HG03520 (cell line): ENCODE measurements at regions not wholly inside any gene's neighbourhood (a gene's known extent, or its start where the extent isn't known, plus 50 kb on each side); places are given as distances from the start of the nearest gene placed in this dataset.
A peak's percentile ranks its signal among the peaks of the same experiment; 100 is the strongest.
"Not testable (repeated sequence)": the region's sequence is repeated elsewhere in the genome, so short reads cannot be mapped to it uniquely, and the experiment has no call there.

Experiments used
- ATAC-seq: cut with Tn5 transposase; IDR thresholded peaks from one replicate; pipeline ENCODE4 v1.9.1; 2021; ENCODE audit warnings: mild to moderate bottlenecking, moderate library complexity; ENCODE audit not compliant: unreplicated experiment

DNA sequence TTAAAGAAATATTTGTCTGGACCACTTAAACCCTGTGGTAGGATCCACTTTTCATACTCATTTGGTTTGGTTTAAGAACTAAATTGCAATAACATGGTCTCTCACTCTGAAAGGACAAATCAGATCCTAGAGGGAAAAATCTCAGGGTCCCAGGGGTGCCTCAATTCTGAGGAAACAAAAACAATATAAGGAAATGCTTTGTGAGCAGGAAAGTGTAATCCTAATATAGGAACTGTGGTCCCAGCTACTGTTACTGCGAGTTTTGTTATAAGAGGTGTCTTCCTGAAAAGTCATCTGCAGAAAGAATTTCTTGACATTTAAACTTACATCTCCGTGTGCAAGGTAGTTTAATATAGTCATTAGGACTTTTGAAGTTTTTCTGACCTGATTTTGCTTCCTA, 420.1 kb upstream of the LCORL start:
- no peak for ATAC-seq

DNA sequence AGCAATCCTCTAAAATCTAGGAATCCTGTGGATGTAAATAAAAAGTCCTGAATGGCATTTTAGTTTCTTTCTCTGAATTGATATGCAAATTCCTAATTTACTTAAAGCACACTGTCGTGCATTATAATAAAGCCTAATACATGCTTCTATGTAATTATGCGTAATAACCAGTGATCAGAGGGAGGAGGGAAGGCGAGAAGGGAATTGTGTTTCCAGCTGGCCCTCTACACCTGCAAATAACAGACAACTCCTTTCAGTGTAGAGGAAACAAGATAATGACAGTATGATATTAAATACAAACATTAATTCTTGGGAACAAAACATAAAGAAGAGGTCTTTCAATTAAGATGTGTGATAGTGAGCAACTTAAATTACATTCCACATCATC, 419.6 kb upstream of the LCORL start:
- no peak for ATAC-seq

DNA sequence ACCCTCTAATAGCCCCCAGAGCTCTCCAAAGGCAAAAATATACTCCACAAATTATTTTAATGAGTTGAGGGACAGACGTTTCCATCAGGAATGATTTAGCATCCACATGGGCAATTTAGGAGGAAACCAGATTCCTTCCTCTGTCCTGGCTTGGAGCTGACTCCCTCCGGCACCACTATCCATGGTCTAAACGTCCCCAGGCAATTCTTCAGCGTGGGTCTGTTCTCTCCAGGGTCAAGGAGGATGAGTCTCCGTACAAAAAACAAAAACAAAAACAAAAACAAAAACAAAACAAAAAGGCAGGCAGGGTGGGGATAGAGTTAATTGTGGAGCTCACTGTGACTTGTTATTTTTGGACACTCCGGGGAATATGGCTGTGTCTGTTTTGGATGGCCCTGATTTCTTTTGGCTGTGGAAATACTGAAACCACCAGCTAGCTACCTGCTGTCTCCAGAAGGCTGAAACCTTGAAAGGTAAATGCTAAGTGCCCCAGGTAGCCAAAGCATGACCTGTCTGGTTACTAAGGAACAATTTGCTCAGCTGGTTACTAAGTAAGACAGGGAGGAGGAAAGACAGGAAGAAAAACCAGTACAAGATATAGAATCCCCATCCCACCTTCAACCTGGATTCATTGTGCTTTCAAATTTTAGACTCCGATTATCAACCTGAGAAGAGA, 419.1 kb upstream of the LCORL start:
- ATAC-seq = no peak

DNA sequence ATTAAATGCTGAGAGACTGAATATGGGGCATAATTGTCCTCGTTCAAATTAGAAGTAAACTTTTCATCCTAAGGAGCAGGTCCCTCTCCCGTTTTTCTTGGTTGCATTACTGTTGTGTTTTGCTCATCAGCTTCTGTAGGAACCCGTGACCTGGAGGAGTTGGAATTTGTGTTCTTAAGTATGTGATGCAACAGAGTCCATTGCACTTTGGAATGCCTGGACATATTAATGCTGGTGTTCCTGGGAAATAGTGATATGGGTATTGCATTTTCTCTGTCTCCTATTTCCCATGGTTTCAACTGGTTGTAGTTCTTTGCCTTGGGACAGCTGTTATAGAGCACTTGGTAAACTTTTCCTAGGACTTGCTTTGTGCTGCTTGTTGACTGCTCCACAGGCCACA, 417.8 kb upstream of the LCORL start:
- no peak for ATAC-seq

DNA sequence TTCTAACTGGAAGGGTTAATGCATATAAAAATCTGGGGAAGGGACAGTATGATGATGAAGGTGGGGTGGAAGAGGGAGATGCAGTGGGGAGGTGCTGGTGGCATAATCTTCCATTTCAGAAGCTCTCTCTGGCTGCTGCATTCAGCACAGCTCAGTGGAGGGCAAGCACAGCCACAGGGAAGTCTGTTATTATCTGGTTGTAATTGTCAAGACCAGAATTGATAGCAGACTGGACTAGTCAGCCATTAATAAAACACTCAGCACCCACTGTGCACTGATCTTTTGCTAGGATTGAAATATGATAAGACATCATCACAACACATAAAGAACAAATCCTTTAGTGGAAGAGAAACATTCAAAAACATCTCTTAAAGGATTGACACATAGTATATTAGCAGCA, 414.2 kb upstream of the LCORL start:
- ATAC-seq = no peak

DNA sequence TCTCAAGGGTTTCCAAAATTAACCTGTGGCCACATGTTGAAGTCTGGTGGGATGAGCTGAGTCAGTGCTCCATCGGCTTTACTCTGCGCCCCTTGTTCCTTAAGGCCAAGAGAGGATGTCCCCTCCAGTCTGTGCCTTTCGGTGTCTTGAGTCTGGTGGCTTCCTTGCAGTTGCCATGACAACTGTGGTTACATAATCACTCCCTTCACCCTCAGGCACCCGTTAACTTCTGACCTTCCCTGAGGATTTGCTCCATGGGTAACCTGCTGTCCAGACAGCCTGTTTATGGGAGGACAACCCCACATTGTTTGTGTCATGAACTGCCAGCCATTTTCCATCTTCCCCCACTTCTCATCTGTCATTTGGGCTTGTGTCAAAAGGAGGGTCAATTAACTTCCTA, 401.1 kb upstream of the LCORL start:
- ATAC-seq = no peak

DNA sequence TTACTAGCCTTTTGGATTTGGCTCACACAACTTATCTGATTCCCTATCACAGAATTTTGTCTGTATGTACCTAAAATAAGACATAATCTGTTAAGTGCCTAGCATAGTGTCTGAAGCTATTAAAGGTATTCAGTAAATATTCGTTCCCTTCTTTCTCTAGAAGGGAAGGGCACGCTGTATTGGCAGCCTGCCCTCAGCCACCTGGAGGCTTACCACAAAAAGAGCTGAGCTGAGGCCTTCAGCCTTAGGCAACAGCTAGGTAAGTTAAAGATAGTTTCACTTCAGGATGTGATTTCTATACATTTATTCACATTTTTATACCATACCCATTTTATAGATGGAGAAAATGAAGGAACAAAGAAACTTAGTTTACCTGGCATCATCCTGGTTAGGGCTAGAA, 400.0 kb upstream of the LCORL start:
- ATAC-seq = no peak

DNA sequence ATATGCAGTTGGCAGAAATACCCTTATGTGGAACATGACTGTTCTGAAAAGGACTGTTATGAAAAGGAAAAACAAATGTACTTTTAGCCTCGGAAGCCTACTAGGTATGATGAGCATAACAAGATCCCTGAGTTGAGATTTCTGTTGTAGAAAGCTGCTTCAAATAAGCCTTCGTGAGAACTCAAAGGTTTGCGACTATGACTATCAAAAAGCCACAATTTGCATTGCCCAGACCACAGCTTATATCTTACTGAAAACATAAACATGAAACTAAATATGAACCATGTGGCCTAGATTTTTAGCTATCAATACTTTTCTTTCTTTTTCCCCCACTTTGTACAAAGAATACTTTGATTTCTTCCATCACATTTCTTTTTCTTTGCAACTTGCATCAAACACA, 398.2 kb upstream of the LCORL start:
- ATAC-seq = peak; percentile 55

DNA sequence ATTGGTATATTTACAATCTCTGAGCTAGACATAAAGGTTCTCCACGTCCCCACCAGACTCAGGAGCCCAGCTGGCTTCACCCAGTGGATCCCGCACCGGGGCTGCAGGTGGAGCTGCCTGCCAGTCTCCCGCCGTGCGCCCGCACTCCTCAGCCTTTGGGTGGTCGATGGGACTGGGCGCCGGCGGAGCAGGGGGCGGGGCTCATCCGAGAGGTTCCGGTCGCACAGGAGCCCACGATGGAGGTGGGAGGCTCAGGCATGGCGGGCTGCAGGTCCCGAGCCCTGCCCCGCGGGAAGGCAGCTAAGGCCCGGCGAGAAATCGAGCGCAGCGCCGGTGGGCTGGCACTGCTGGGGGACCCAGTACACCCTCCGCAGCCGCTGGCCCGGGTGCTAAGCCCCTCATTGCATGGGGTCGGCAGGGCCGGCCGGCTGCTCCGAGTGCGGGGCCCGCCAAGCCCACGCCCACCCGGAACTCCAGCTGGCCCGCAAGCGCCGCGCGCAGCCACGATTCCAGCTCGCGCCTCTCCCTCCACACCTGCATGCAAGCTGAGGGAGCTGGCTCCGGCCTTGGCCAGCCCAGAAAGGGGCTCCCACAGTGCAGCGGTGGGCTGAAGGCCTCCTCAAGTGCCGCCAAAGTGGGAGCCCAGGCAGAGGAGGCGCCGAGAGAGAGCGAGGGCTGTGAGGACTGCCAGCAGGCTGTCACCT, 396.8 kb upstream of the LCORL start:
- not testable (repeated sequence) for ATAC-seq

DNA sequence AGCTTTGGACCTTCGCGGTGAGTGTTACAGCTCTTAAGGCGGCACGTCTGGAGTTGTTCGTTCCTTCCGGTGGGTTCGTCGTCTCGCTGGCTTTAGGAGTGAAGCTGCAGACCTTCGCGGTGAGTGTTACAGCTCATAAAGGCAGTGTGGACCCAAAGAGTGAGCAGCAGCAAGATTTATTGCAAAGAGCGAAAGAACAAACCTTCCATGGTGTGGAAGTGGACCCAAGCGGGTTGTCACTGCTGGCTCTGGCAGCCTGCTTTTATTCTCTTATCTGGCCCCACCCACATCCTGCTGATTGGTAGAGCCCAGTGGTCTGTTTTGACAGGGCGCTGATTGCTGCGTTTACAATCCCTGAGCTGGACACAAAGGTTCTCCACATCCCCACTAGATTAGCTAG, 396.1 kb upstream of the LCORL start:
- ATAC-seq = not testable (repeated sequence)

DNA sequence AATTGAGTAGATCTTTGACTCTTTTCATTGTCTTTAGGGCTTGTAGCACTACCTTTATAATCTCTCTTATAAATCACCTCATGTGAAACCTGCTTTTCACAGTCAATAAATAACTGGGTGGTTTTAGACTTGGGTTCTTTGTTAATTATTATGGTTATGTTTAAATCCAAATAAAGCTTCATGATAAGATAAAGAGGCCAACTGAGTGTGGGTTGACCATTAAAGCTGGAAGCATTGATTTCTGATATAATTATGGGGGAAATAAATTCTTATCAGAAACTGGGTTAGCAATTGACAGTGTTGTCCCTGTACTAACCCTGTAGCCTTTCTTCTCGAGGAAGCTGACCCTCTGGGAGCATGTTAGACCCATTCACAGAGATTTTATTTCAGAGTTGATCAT, 384.7 kb upstream of the LCORL start:
- ATAC-seq = no peak

DNA sequence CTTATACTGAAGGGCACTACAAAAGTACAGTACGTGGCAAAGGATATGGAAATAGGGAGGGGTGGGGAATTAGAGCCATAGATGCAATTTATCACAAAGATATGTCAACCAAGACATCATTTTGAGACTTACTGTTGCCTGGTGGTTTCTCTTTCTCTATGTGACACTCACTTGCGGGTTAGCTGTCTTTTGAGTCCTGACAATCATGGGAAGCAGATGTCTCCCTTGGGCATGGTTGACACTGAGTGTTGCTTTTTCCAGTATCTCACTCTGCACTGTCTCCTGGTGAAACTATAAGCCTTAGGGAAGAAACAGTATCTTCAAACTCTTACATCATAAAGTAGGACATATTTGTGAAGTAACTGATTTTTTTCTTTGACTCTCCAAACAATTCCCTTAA, 383.5 kb upstream of the LCORL start:
- no peak for ATAC-seq

DNA sequence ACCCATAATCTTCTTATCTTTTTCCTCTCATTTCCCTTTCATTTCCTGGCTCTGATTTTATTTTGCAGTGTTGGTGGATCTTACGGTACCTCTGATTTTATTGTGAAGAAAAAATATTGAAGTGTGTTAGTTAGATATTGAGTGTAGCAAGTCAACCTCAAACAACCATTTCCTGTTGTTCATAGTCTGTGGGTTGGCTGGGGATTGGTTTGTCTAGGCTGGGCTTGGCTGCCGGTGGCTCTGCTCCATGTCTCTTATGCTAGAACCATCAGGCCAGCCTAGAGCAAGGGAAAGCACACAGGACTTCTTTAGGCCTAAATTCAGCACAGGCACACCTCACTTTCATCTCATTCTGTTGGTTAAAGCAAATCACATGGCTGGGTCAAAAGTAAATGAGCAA, 383.1 kb upstream of the LCORL start:
- ATAC-seq = no peak

DNA sequence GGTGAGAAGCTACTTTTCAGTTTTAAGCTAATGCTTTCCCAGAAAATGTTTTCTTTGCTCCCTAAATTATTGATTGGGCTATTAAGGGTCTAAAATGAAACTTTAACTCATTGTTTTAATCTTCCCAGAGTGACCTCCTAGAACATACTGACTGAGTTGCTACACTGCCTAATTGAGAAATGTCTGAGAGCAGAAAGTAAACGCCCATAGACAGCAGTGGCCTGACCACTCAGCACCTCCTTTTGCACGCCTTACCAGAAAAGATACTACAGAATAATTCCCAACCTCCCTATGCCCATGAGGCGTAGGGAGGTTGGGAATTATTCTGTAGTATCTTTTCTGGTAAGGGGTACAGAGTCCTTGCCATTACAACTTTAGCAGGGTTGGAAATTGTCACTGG, 381.8 kb upstream of the LCORL start:
- ATAC-seq = no peak

DNA sequence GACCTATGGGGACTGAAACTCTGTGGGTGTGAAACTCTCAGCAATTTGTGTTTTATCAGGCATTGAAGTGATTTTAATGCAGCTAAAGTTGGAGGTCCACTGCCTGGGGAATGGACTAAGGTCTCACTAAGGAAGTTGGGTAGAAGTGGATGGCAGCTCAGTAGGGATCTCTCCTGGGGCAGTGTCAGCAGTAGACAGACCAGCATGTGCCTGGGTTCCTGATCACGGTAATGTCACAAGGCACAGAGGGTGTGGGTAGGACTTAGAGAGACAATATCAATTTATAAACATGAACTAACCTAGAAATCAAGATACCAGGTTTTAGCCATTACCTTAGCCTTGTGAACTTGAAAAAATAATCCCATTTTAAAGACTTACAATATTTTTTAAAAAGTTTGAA, 380.3 kb upstream of the LCORL start:
- ATAC-seq = no peak

DNA sequence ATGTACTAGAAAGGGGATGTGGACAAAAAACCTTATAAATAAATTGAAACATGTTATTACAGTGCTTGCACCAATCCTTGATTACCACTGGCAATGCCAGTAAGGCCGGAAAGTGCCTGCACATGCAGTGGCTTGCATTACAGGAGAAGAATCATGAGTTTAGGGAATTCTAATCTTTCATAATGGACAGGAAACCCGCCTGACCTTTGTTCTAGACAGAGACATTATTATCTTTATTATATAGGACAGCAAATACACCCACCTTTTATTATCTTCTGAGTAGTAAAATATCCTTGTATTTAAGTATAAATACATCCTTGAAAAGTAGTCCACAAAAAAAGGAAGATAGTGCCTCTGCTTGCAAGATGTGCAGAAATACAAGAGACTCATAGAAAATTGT, 379.9 kb upstream of the LCORL start:
- ATAC-seq = no peak

DNA sequence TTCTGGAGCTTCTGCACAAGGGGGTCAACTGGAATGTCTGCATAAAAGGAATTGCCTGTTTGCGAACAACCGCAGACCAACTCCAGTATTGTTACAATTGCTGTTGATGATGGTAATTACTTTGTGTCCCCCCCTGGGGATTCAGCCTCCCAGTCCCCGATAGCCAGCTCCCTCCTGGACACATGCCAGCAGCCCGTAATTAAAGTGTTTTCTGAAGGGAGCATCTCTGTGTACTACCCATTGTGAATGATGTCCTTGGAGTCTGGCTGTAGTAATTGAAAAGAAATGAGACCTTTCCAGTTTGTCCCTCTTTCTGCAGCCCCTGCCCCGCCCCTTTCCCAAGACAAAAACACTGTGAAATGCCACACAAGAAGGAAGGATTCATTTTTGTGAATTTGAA, 377.1 kb upstream of the LCORL start:
- no peak for ATAC-seq

DNA sequence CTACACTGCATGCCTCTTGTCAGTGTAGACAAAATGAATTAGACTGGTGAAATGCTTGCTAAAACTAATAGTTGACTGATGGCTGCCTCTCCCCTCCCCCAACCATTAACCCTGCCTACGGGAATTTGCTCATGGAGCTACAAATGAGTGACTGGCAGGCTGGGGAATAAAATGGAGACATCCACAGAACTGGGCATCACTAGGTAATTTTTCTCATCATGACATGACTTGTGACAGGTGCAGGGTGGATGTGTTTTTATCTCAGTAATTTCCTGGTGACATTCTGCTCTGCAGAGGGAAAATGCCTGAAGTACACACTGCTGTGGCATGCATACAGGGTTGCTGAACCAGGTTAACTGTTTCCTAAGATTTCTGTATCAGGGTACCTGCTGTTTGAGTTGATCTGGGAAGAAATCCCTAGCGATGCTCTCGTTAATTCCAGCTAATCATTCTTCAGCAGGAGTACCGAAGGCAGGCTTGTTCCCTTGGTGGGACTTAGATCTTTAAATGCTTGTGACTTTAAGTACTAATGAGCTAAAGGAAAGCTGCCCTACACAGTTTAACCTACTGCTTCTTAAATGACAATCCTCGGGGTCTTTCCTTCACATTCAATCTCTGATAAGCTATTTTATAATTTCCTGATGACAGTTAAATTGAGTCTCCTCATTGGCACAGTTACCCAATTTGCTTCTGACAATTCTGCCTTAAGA, 376.3 kb upstream of the LCORL start:
- ATAC-seq = no peak

DNA sequence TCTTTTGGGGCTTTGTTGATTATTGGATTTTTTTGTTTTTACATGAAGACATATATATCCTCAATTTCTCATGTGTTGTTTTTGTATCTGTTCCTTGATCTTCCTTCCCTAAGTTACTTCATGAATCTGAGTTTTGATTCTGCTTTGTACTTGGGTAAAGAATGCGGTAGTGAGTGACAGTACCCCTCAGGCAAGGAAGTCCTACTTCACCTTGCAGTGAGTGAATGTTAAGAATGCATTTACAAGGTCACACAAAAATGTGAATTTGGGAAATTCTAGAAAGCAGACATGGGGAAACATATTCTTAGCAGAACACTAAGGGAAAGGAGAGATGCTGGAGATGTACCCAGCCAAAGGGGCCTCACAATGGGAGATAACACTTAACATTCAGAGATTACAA, 373.1 kb upstream of the LCORL start:
- no peak for ATAC-seq

DNA sequence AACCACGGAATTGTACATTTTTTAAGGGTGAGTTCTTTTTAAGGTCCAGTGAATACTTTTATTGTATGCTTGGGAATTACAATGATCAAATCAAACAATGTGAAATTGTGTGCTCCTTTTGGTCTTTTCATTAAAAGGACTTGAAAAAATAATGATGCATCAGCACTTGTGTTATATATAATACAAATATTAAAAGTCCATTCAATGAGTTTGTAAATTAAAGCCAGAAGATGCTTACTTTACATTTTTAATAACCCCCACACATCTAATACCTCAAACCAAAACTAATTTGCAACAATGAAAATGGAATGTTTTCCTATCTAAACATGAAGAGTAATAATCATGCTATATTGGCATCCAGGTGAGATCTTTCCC, 369.8 kb upstream of the LCORL start:
- no peak for ATAC-seq

DNA sequence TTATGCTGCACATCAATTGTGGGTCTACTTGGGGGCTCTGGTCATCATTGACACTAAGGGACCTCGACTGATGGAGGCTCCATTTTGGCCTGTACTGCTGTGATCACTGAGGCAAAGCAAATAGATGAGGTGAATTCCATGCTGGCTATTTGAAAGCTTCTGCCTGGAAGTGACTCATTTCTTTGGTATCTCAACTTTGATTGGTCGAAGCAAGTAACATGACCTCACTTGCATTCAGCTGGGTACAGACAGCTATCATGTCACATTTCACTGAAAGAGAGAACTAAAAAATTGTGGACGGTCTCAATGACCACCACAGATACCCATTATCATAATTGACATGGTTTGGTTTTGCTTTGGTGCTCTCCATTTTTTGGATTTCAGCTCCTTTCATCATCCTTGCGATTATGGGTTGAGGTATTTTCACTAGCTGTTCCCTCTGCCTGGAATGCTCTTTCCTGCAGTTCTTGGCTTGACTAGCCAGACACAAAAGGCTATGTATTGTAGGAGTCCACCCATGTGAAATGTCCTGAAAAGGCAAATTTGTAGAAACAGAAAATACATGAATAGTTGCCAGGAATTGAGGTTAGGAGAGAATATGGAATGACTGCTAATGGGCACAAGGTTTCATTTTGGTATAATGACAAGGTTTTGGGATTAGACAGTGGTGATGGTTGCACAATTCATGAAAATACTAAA, 369.2 kb upstream of the LCORL start:
- no peak for ATAC-seq

DNA sequence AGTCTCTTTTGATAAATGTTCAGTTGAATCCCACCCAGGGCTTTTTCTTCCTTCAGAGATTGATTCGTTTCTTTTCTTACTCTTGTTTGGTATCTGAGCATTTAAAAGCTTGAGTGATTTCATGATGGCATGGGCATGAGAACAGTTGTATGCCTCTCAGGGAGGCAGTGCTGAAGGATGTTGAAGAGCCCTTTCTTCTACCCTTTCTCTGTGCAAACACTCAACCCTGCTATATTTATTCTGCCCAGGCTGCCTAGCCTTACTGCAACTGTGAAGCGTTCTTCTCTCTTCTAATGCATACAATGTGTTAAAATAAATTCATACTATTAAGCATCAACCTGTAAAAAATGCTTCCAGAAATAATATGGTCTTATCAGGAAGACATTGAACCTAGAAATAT, 367.6 kb upstream of the LCORL start:
- ATAC-seq = no peak
